ENCODE measurements at regions not wholly inside any gene's neighbourhood (a gene's known extent, or its start where the extent isn't known, plus 50 kb on each side); places are given as distances from the start of the nearest gene placed in this dataset.
A peak's percentile ranks its signal among the peaks of the same experiment; 100 is the strongest.

- TF ChIP-seq CTCF (IDR thresholded peaks at IDR 0.05) (no peak), HMGXB4 (CRISPR knock-in tag; IDR thresholded peaks at IDR 0.05) (peak; percentile 64; the same call in 1 of the 2 replicates), NFYB (CRISPR knock-in tag; conservative IDR thresholded peaks at IDR 0.05; ENCODE audit: low read depth) (no peak), ETV6 (CRISPR knock-in tag; IDR thresholded peaks at IDR 0.05) (peak; percentile 98), TEAD1 (CRISPR knock-in tag; IDR thresholded peaks at IDR 0.05) (peak; percentile 41; the same call in 1 of the 2 replicates), MLX (CRISPR knock-in tag; IDR thresholded peaks at IDR 0.05) (no peak), ZNF263 (CRISPR knock-in tag; IDR thresholded peaks at IDR 0.05; ENCODE audit: low read depth) (no peak), NR3C1 (CRISPR knock-in tag; conservative IDR thresholded peaks at IDR 0.05; ENCODE audit: low read depth) (no peak), SP1 (CRISPR knock-in tag; conservative IDR thresholded peaks at IDR 0.05) (peak; percentile 48; the same call in 1 of the 2 replicates), ZSCAN18 (CRISPR knock-in tag; IDR thresholded peaks at IDR 0.05) (no peak), ATF2 (CRISPR knock-in tag; IDR thresholded peaks at IDR 0.05; ENCODE audit: borderline replicate concordance, low read depth) (no peak)
These were observed 110.0 kb upstream of the LPCAT1 start for GRCh38 chr5:1633605-1634336.

All from WTC11 (cell line).